GM18508 (cell line): ENCODE measurements at regions not wholly inside any gene's neighbourhood (a gene's known extent, or its start where the extent isn't known, plus 50 kb on each side); places are given as distances from the start of the nearest gene placed in this dataset.

Experiments used
- ATAC-seq: cut with Tn5 transposase; IDR thresholded peaks from one replicate; pipeline ENCODE4 v1.9.1; 2021; ENCODE audit warnings: moderate number of reproducible peaks; ENCODE audit not compliant: insufficient read depth, unreplicated experiment

DNA sequence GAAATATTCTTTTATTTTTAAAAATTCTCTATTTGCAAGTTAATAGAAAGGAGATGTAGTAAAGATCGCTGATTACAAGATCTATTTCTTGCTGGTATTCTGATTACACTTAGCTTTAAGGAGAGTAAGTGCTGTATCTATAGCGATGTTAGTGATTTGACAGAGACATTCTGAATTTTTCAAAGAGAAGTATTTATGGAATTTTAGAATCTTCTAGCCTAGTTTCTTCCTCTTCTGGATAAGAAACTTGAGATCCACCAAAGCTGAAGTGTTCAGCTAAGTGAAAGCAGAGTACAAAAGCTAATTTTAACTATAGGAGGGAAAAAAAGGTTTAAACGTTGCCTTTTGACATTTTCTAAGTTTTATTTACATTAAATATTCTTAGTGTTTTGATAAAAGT is 72.1 kb upstream of the RARB start:
- no peak for ATAC-seq

DNA sequence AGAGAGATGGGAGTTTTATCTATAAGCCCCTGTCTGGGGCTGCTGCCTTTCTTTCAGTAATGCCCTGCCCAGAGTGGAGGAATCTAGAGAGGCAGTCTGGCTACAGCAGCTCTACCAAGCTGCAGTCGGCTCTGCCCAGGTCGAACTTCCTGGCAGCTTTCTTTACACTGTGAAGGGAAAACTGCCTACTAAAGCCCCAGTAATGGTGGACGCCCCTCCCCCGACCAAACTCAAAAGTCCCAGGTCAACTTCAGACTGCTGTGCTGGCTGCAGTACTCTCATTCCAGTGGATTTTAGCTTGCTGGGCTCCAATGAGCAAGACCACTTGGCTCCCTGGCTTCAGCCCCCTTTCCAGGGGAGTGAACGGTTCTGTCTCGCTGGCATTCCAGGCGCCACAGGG is 65.9 kb upstream of the RARB start:
- ATAC-seq, result no peak

DNA sequence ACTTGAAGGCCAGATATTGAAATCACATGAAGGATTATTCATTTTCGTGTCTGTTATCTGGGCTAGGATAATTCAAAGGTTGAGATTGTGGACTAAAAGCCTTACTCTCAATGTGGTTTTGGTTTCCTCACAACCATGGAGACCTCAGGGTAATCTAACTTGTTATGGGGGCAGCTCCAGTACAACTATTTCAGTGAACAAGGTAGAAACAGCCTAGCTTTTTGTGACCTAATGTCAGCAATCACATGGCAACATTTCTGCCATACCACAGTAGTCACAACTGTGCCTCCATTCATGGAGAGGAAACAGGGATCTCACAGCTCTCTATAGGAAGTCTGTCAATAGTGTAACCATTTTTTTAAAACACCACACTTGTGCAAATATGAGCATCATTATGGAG is 62.4 kb upstream of the RARB start:
- ATAC-seq, result no peak

DNA sequence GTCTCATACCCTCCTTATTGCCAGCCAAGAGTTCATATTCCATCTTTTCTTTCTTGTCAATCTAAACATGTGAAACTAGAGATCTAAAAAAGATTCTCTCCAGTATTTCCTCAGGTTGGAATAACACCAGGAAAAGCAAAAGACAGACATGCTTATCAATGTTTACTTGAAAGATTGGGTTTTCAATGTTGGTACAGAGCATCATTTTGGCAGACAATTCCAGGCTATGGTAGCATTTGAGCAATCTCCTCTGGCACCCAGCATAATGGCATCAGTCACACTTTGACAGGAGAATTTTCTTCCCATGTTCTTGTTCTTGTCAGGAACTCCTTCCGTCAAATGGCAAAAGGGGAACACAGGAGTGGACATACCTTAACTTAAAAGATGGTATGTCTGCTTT is 61.0 kb upstream of the RARB start:
- ATAC-seq, result no peak

DNA sequence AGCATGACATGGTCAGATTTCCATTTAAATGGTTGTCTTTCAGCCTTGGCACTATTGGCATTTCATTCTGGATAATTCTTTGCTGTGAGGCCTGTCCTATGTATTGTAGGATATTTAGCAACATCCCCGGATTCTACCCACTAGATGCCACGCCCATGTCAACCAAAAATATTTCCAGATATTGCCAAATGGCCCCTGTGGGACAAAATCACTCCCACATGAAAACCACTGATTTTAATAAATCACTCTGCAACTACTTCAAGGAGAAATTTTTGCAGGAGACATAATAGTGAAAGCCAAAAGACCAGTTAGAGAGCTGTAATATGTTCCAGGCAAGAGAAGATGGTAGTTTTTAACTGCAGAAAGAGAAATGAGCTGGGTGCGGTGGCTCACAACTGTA is 55.9 kb upstream of the RARB start:
- no peak for ATAC-seq

DNA sequence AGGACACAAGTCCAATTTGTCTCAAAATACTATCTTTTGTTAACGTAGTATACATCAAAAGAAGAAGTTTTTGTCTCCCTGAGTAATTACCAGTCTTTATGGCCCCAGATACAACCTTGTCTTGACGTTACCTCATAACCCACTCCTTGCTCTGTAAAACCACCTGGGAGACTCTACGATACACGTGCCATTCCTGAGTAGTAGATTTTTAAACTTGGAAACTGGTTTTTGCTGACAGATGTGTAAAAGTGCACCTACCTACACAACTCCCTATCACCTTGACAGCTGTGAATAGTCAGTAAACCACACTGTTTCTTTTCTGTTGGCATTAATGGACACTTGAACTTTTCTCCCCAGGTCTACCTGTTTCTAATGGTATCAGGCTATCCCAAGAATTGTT is 51.7 kb upstream of the RARB start:
- no peak for ATAC-seq

DNA sequence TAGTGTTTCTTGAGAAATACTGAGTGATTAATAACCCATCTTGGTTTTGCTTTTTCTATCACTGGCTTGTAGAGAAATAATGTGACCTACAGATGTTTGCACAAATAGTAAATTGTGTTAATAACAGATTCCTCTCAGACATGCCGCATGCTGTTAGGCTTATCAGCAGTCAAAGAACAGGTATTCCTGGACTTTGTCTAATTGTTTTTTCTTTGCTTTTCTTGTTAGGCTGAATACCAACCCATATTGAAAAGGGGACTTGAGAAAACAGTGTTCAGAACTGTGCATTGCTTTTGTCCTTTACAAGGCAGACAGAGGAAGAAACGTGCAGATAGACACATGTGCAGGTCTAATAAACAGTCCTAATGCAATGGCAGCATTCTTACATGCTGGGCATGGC is 51.0 kb upstream of the RARB start:
- no peak for ATAC-seq
